Urothelium cell line (cell line): ENCODE measurements at regions not wholly inside any gene's neighbourhood (a gene's known extent, or its start where the extent isn't known, plus 50 kb on each side); places are given as distances from the start of the nearest gene placed in this dataset.
"Not testable (repeated sequence)": the region's sequence is repeated elsewhere in the genome, so short reads cannot be mapped to it uniquely, and the experiment has no call there.

Source experiments
- DNase-seq: peaks from one replicate; pipeline ENCODE4 v3.0.0; 2011; ENCODE audit warnings: low spot score, mixed read lengths
- FAIRE-seq: peaks from 2 replicates; lab custom pipeline; 2011; peaks lifted over from hg19 to GRCh38; lab: Jason Lieb, UNC

DNA sequence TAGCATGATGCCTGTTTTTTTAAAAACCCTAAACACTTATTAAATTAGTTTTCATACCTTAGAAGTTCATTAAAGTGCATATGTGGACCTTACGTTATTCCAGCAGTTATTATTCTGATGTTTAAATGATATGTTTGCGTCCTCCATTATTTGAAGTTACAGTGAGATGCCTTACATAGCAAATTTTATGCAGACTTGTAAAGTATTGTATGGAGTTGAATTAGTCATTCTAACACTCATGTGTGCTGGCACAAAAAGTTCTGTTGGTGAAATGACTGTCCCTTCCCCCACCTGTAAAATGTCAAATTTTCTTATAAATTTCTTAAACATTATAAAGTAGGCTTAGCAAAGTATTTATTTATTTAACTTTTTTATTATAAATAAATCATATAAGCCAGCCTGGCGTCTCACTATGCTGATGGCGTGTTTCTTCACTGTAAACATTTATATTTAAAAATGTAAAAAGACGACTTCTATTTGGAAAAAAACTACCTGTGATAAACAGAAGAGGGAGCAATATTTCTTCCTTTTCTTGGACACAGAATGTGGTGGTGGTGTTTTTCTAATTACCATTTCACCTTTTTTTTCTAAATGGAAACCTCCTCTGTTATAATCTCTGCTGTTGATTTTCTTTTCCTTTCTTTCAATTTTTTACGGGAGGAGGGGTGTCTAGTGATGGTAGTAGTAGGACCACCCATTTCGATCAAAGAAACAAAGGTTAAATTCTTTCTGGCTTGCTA is 155.4 kb downstream of the RFPL4B start:
- FAIRE-seq (no peak), DNase-seq (no peak)

- FAIRE-seq, result no peak
- DNase-seq, result no peak
Measured at GRCh38 chr6:112503091-112503596, 156.0 kb downstream of the RFPL4B start.

- DNase-seq (no peak), FAIRE-seq (no peak)
Measured at GRCh38 chr6:112504621-112505020, 157.5 kb downstream of the RFPL4B start.

DNA sequence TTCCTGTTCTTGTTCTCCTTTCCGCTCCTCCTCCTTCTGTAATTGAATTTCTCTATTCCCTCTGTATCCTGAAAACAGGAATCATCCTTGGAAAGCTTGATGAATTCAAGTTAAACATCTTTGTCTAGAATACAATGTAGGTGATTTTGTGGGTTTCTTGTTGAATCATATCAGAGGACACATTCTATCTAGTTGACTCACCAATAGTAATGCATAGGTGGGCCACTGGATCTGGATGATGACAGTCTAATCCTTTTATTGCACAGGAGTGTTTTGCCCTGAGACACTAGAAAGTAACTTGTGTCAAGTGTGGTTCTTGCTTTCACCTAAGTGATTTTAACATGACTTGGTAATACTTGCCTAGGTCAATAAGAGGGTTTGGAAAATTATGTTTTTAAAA is 164.3 kb downstream of the RFPL4B start:
- FAIRE-seq (no peak), DNase-seq (peak; percentile 13)

- DNase-seq (no peak), FAIRE-seq (no peak)
Measured at GRCh38 chr6:112513175-112513574, 166.0 kb downstream of the RFPL4B start.

- DNase-seq (no peak), FAIRE-seq (no peak)
Measured at GRCh38 chr6:112522587-112522986, 175.5 kb downstream of the RFPL4B start.

GRCh38 chr6:112524071-112524470 is 176.9 kb downstream of the RFPL4B start:
- DNase-seq (no peak), FAIRE-seq (no peak)

DNA sequence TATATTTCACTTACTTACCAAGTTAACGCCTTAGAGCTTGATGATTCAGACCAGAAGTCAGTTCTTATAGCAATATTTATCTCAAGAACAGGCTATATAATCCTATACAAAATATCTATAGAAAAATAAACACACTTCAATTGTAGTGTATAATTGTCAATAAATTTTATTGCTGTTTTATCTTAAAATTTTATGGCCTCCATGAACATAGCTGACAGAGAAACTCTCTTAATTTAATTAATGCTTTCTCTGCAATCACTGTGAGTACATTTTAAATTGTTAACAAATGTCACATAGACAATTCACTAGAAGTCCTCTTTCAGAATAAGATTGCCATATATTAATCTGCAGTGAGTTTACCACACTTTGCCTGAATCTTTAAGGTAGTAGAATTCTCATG is 178.6 kb downstream of the RFPL4B start:
- FAIRE-seq (no peak), DNase-seq (no peak)

DNA sequence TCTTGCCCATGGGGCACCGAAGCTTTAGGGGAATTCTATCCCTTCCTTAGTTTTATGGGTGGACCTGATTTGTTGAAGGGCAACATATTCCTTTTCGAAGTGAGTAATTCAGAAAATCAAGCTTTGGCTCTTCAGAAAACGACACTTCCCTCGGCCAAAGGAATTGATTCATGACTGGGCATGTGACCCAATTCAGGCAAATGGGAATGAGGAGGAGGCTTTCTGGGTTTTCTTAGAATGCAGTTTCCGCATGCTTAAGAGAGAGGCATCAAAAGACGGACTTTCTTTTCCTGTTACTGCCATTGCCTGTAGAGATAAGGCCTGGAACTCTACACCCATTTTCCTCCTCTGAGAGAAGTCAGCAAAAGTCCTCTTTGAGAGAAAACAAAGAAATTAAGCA is 179.5 kb downstream of the RFPL4B start:
- DNase-seq (no peak), FAIRE-seq (no peak)

- not testable (repeated sequence) for FAIRE-seq, DNase-seq
Measured at GRCh38 chr6:112528306-112528705, 181.2 kb downstream of the RFPL4B start.

- no peak for DNase-seq
- FAIRE-seq, result no peak
Measured at GRCh38 chr6:112535816-112536215, 188.7 kb downstream of the RFPL4B start.

DNA sequence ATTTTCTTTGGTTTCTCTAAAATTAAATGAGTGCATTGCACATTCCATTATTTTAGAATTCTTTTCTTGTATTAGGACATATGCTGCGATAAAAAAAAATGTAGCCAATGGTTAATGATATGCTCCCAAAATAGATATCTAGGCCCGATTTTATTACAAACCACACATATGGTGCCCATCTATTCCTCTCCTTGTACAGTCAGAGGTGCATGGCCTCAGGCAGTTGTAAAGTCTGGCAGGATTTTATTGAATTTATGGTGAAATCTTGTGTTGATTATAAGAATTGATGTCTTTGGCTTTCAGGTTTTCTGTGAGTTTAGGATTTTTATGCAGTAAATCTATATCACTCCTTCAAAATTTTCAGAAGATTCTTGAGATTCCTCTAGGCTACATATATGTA is 192.2 kb downstream of the RFPL4B start:
- no peak for FAIRE-seq
- DNase-seq, result no peak

GRCh38 chr6:112541847-112542246 is 194.7 kb downstream of the RFPL4B start:
- not testable (repeated sequence) for FAIRE-seq, DNase-seq

- not testable (repeated sequence) for FAIRE-seq
Measured at GRCh38 chr6:112547321-112548085, 200.4 kb downstream of the RFPL4B start.

GRCh38 chr6:112549749-112550148 is 202.6 kb downstream of the RFPL4B start:
- DNase-seq, result no peak
- FAIRE-seq, result no peak

More at GRCh38 chr6:112547321-112548085, 200.4 kb downstream of the RFPL4B start:
- not testable (repeated sequence) for DNase-seq

- no peak for DNase-seq
Measured at GRCh38 chr6:112557435-112557834, 210.3 kb downstream of the RFPL4B start.

GRCh38 chr6:112557961-112558360 is 210.8 kb downstream of the RFPL4B start:
- DNase-seq, result no peak
- FAIRE-seq, result no peak

More at GRCh38 chr6:112557435-112557834, 210.3 kb downstream of the RFPL4B start:
- FAIRE-seq, result no peak

DNA sequence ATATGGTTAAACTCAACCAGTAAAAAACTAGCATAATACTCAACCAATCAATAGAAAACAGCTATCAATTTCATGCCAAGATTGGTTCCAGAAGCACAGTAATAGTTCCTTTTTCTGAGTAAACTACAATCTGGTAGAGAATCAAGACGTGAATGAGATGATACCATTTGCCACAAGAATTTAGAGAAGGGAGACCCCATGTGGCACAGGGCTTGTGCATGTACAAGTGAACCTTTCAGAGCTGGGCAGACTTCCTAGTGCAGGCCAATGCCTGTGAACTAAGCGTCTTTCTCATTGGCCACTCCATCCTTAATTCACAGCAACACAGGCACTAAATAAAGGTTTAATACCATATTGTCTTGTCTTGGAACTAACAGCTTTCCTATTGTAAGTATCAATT is 213.5 kb downstream of the RFPL4B start:
- FAIRE-seq, result no peak
- DNase-seq, result no peak

DNA sequence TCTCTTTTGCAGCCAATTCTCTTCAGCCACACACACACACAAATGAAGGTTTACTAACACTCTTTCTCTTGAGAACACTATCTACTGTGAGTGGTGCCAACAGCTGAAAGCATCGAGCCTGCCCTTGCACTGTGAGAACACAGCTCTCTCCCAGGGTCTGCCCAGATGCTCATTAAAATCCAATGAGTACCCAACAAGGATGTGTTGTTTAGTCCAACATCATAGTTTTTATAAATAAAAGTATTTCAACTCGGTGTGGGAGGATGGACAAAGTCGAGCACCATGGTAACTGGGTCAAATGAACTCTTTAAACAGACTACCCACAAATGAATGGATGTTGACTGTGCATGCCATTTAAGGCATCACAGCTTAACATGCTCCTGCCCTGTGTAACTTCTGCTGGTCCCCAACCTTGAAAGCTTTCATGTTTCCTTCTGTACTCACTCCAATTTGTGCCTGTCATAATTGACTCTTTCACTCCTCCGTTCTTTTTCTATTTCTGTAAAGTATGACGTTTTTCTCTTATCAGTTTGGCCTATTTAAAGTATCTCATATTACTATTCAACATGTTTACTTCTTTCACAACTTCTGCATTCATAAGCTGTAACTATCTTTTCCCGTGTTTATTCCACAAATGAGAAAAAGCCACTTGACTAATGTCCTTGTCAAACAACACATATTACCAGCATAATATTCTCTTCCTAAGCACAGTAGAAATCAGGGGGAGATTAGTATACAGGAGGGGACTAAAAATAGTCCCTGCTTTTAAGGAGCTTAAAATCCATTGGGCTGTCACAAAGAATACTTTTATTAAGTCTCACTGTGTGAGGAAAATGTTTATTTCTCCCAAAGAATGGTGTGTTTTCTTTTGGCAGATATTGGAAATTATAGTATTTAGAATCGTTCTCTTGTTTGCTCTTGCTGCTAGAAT is 215.4 kb downstream of the RFPL4B start:
- DNase-seq (no peak), FAIRE-seq (no peak)

DNA sequence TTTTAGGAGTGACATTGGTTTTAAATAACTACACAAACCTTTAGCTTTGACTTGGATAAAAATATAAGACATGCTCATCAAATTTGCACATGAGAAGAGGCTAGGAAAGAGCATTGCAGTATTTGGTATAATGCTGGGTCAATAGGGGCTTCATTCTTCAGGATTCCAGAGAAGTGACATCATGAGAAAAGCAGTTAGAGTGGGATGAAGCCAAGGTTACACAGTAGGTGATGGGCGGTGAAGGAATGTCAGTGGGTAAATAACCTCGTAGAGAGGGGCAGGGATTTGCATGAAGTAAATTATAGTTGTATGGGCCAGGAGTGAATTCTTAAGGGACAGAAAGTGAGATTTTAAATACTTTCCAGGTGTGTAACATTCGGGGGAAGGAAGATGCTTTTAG is 216.2 kb downstream of the RFPL4B start:
- DNase-seq (peak; percentile 42), FAIRE-seq (no peak)

GRCh38 chr6:112568066-112568465 is 220.9 kb downstream of the RFPL4B start:
- FAIRE-seq (no peak), DNase-seq (no peak)
